C4-2B (cell line): ENCODE measurements at regions not wholly inside any gene's neighbourhood (a gene's known extent, or its start where the extent isn't known, plus 50 kb on each side); places are given as distances from the start of the nearest gene placed in this dataset.

Experiments
- ZFX ChIP-seq: fragments of 450-650 bp; IDR thresholded peaks from 2 replicates; pipeline ENCODE4 v1.6.1; 2017
- TF ChIP-seq, protein P1 (sequence below): fragments of 450-650 bp; conservative IDR thresholded peaks from 2 replicates; pipeline ENCODE4 v1.5.1; 2017; ENCODE audit warnings: mild to moderate bottlenecking

- TF ChIP-seq, protein P1, sequence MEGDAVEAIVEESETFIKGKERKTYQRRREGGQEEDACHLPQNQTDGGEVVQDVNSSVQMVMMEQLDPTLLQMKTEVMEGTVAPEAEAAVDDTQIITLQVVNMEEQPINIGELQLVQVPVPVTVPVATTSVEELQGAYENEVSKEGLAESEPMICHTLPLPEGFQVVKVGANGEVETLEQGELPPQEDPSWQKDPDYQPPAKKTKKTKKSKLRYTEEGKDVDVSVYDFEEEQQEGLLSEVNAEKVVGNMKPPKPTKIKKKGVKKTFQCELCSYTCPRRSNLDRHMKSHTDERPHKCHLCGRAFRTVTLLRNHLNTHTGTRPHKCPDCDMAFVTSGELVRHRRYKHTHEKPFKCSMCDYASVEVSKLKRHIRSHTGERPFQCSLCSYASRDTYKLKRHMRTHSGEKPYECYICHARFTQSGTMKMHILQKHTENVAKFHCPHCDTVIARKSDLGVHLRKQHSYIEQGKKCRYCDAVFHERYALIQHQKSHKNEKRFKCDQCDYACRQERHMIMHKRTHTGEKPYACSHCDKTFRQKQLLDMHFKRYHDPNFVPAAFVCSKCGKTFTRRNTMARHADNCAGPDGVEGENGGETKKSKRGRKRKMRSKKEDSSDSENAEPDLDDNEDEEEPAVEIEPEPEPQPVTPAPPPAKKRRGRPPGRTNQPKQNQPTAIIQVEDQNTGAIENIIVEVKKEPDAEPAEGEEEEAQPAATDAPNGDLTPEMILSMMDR, result no peak
- no peak for TF ChIP-seq ZFX
Observed at GRCh38 chr10:121309164-121309563, 289.1 kb downstream of the FGFR2 start.
